EL (cell line): ENCODE measurements at regions not wholly inside any gene's neighbourhood (a gene's known extent, or its start where the extent isn't known, plus 50 kb on each side); places are given as distances from the start of the nearest gene placed in this dataset.
"Not testable (repeated sequence)": the region's sequence is repeated elsewhere in the genome, so short reads cannot be mapped to it uniquely, and the experiment has no call there.

Experiments used
- DNase-seq: peaks from one replicate; pipeline ENCODE4 v3.0.0-alpha.2; 2016

GRCh38 chr4:102210806-102211205 is 134.5 kb downstream of the SLC39A8 start:
- DNase-seq: not testable (repeated sequence)

GRCh38 chr4:102204634-102205033 is 140.6 kb downstream of the SLC39A8 start:
- DNase-seq: not testable (repeated sequence)

GRCh38 chr4:102196221-102196620 is 149.1 kb downstream of the SLC39A8 start:
- peak; percentile 41 for DNase-seq

GRCh38 chr4:102193145-102193544 is 152.1 kb downstream of the SLC39A8 start:
- no peak for DNase-seq

- no peak for DNase-seq
These were observed 165.2 kb downstream of the SLC39A8 start for GRCh38 chr4:102180046-102180445.

GRCh38 chr4:102174719-102175189 is 170.5 kb downstream of the SLC39A8 start:
- peak; percentile 35 for DNase-seq

GRCh38 chr4:102172341-102172740 is 172.9 kb downstream of the SLC39A8 start:
- no peak for DNase-seq

- no peak for DNase-seq
These were observed 174.4 kb downstream of the SLC39A8 start for GRCh38 chr4:102170910-102171309.

GRCh38 chr4:102169345-102169744 is 175.9 kb downstream of the SLC39A8 start:
- DNase-seq: no peak

GRCh38 chr4:102168580-102168979 is 176.7 kb downstream of the SLC39A8 start:
- no peak for DNase-seq

- DNase-seq: no peak
These were observed 179.7 kb downstream of the SLC39A8 start for GRCh38 chr4:102165584-102165983.

- no peak for DNase-seq
These were observed 181.7 kb downstream of the SLC39A8 start for GRCh38 chr4:102163404-102164140.

GRCh38 chr4:102157984-102158383 is 187.3 kb downstream of the SLC39A8 start:
- no peak for DNase-seq

- DNase-seq: no peak
These were observed 191.9 kb downstream of the SLC39A8 start for GRCh38 chr4:102153391-102153790.

- no peak for DNase-seq
These were observed 193.6 kb downstream of the SLC39A8 start for GRCh38 chr4:102151696-102152095.

- DNase-seq: no peak
These were observed 201.8 kb downstream of the SLC39A8 start for GRCh38 chr4:102143433-102143832.

GRCh38 chr4:102141842-102142241 is 203.4 kb downstream of the SLC39A8 start:
- no peak for DNase-seq

- DNase-seq: no peak
These were observed 205.3 kb downstream of the SLC39A8 start for GRCh38 chr4:102139932-102140331.

- peak; percentile 2 for DNase-seq
These were observed 206.1 kb downstream of the SLC39A8 start for GRCh38 chr4:102139132-102139573.

- DNase-seq: no peak
These were observed 208.1 kb downstream of the SLC39A8 start for GRCh38 chr4:102137217-102137616.

- no peak for DNase-seq
These were observed 215.5 kb downstream of the SLC39A8 start for GRCh38 chr4:102129810-102130209.
